ENCODE measurements at regions not wholly inside any gene's neighbourhood (a gene's known extent, or its start where the extent isn't known, plus 50 kb on each side); places are given as distances from the start of the nearest gene placed in this dataset.

DNA sequence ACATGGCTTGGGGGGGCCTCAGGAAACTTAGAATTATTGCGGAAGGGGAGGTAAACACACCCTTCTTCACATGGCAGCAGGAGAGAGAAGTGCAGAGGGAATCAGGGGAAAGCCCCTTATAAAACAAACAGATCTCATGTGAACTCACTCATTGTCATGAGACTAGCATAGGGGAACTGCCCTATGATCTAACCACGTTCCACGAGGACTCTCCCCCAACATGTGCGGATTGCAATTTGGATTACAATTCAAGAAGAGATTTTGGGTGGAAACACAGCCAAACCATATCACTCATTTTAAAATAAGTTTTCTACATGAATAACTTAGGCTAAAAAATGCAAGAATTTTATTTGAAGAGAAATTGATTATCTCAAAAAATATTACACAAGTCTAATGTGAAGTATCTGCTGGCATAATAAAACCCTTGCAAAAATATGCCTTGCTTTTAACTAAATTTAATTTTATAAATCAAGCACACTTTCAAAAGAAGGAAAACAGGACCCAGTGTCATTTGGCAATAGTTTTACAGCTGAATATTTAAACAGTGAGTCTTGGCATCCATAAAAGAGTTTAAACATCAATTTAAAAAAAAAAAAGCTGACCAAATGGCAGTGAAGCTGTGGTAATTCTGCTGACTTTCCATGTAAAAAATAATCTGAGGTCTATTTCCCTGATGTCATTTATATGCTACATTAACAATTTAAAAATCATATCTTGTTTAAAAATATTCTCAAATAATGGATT lies 1057.2 kb downstream of the NAALADL2 start:
- Histone ChIP-seq H3K56ac (ENCODE audit: insufficient read length, low read depth, low read length) (no peak overlapping the region), H3K4ac (ENCODE audit: low read depth, low read length) (no peak overlapping the region), H3K27ac (ENCODE audit: insufficient read length, low read depth, low read length) (no peak overlapping the region), H3K4me1 (ENCODE audit: insufficient read depth, low read length) (no peaks in the 10 kb centered on the region), H3K23me2 (ENCODE audit: insufficient read length, low read depth, low read length, poor library complexity, severe bottlenecking) (no peaks in the 10 kb centered on the region), H2BK15ac (ENCODE audit: low read depth, low read length) (no peak overlapping the region), H2BK12ac (ENCODE audit: insufficient read length, low read depth, low read length) (no peak overlapping the region), H2AFZ (ENCODE audit: low read length) (no peak overlapping the region), H3K79me1 (ENCODE audit: insufficient read depth, low read depth, low read length, poor library complexity, severe bottlenecking) (no peaks in the 10 kb centered on the region), H3K9ac (ENCODE audit: extremely low read depth, insufficient read length, low read length) (no peak overlapping the region), H2AK5ac (ENCODE audit: insufficient read length, low read length) (no peak overlapping the region), H3K23ac (ENCODE audit: insufficient read length, low read depth, low read length) (no peak overlapping the region), H3T11ph (ENCODE audit: low read length) (no peak overlapping the region), H4K8ac (replicated peaks; ENCODE audit: insufficient read length, low read depth, low read length) (no peak overlapping the region), H3K14ac (ENCODE audit: insufficient read depth, low read length) (no peak overlapping the region), H3K4me2 (ENCODE audit: insufficient read depth, insufficient read length, low read length) (no peak overlapping the region), H3K79me2 (ENCODE audit: insufficient read depth, low read length) (no peaks in the 10 kb centered on the region), H4K5ac (ENCODE audit: insufficient read length, low read depth, low read length) (no peak overlapping the region), H3K18ac (ENCODE audit: insufficient read length, low read depth, low read length) (no peak overlapping the region), H2BK20ac (ENCODE audit: low read depth, low read length, poor library complexity, severe bottlenecking) (no peak overlapping the region), H4K20me1 (ENCODE audit: control insufficient read depth, insufficient read depth, insufficient read length) (no peaks in the 10 kb centered on the region), H3K9me3 (ENCODE audit: control insufficient read depth, low read depth, low read length) (peaks cover 10% of the 10 kb centered on the region), H2BK5ac (ENCODE audit: insufficient read length, low read length) (no peak overlapping the region), H4K91ac (ENCODE audit: insufficient read length, low read depth, low read length) (no peak overlapping the region), H3K27me3 (ENCODE audit: insufficient read depth, low read length) (no peaks in the 10 kb centered on the region), H2BK120ac (ENCODE audit: low read depth, low read length, poor library complexity, severe bottlenecking) (no peak overlapping the region)
- Mint-ChIP-seq H3K27ac (no peak overlapping the region; a peak in 1 of 7 replicates), H3K27me3 (ENCODE audit: low read depth) (no peaks in the 10 kb centered on the region), H3K36me3 (ENCODE audit: insufficient read depth in 1 of 3, low read depth in 3 of 3) (peaks cover 4 to 25% (median 14%) of the 10 kb centered on the region in 3 experiments; a peak in 5 of 7 replicates), H3K9me3 (peaks cover 26 to 29% of the 10 kb centered on the region in 2 experiments), H3K4me1 (peaks cover 0 to 2% of the 10 kb centered on the region in 2 experiments; a peak in 1 of 4 replicates), H3K4me3 (no peak overlapping the region)
- DNase-seq, result no peak
- TF ChIP-seq, protein P1, sequence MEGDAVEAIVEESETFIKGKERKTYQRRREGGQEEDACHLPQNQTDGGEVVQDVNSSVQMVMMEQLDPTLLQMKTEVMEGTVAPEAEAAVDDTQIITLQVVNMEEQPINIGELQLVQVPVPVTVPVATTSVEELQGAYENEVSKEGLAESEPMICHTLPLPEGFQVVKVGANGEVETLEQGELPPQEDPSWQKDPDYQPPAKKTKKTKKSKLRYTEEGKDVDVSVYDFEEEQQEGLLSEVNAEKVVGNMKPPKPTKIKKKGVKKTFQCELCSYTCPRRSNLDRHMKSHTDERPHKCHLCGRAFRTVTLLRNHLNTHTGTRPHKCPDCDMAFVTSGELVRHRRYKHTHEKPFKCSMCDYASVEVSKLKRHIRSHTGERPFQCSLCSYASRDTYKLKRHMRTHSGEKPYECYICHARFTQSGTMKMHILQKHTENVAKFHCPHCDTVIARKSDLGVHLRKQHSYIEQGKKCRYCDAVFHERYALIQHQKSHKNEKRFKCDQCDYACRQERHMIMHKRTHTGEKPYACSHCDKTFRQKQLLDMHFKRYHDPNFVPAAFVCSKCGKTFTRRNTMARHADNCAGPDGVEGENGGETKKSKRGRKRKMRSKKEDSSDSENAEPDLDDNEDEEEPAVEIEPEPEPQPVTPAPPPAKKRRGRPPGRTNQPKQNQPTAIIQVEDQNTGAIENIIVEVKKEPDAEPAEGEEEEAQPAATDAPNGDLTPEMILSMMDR (conservative IDR thresholded peaks at IDR 0.05), result no peak
- no CpG with 5 or more reads among the region's 4 CpGs for WGBS (ENCODE audit: extremely low coverage, insufficient read length, low lambda C conversion rate)

All from H9 (cell line).